SK-N-SH (cell line): ENCODE measurements at regions not wholly inside any gene's neighbourhood (a gene's known extent, or its start where the extent isn't known, plus 50 kb on each side); places are given as distances from the start of the nearest gene placed in this dataset.

Experiments
- CTCF ChIA-PET: fragments of 300-600, 350-600 bp; formaldehyde crosslinking; extraction: SDS; loops from one replicate; lab custom pipeline; 2021; lab: Yijun Ruan, JAX
- POLR2A ChIA-PET: fragments of 350-600 bp; sonication (Branson Sonifier 250); formaldehyde crosslinking; extraction: SDS; loops from one replicate; lab custom pipeline; 2020; ENCODE audit warnings: antibody characterized with exemption, inconsistent platforms; lab: Yijun Ruan, JAX
- DNase-seq: peaks from one replicate; pipeline ENCODE4 v3.0.0; 2012
- H2AFZ ChIP-seq: fragments of 200-600 bp; sonication (generic); 2 replicates; pipeline ENCODE4 v1.8.1; 2016; ENCODE audit warnings: antibody characterized with exemption, mild to moderate bottlenecking, low read depth
- H3F3A ChIP-seq: fragments of 200-600 bp; sonication (generic); replicated peaks from 2 replicates; pipeline ENCODE3; 2016; ENCODE audit warnings: antibody characterized with exemption, mild to moderate bottlenecking; ENCODE audit not compliant: insufficient read depth
- H3K27ac ChIP-seq, 2 experiments: fragments of 200-500 bp in 1 of 2; fragments of 200-600 bp in 1 of 2; sonication (Bioruptor generic) in 1 of 2; sonication (generic), shearing (Covaris generic) in 1 of 2; 2 replicates each; pipeline versions ENCODE4 v1.5.1 to v1.6.1; 2014 to 2016; ENCODE audit warnings: low read depth in 2 of 2, inconsistent platforms in 1 of 2, low read length in 1 of 2, mild to moderate bottlenecking in 1 of 2, mixed read lengths in 1 of 2
- H3K27me3 ChIP-seq: fragments of 200-600 bp; sonication (generic), shearing (Covaris generic); 2 replicates; pipeline ENCODE4 v1.6.1; 2016; ENCODE audit warnings: mixed run types; ENCODE audit not compliant: insufficient read depth
- H3K36me3 ChIP-seq, 2 experiments: fragments of 200-500 bp in 1 of 2; fragments of 200-600 bp in 1 of 2; sonication (Bioruptor generic) in 1 of 2; sonication (generic) in 1 of 2; replicated peaks in 1 of 2; 2 replicates each; pipeline versions ENCODE3 to v1.5.1; 2014 to 2016; ENCODE audit warnings: low read length in 1 of 2, mild to moderate bottlenecking in 1 of 2; ENCODE audit not compliant: insufficient read depth in 2 of 2, control insufficient read depth in 1 of 2
- H3K4me1 ChIP-seq, 2 experiments: fragments of 200-500 bp in 1 of 2; fragments of 200-600 bp in 1 of 2; sonication (Bioruptor generic) in 1 of 2; sonication (generic), shearing (Covaris generic) in 1 of 2; 2 replicates each; pipeline versions ENCODE4 v1.5.1 to v1.6.1; 2014 to 2016; ENCODE audit warnings: low read depth in 1 of 2, low read length in 1 of 2, mixed run types in 1 of 2; ENCODE audit not compliant: insufficient read depth in 2 of 2, control insufficient read depth in 1 of 2
- H3K4me2 ChIP-seq: fragments of 200-600 bp; sonication (generic), shearing (Covaris generic); 2 replicates; pipeline ENCODE4 v1.6.1; 2017; ENCODE audit warnings: mixed run types
- H3K4me3 ChIP-seq, 2 experiments: fragments of 200-500 bp in 1 of 2; fragments of 200-600 bp in 1 of 2; sonication (Bioruptor generic) in 1 of 2; sonication (generic), shearing (Covaris generic) in 1 of 2; 2 replicates each; pipeline versions ENCODE4 v1.5.1 to v1.8.1; 2014 to 2016; ENCODE audit warnings: low read depth in 2 of 2, inconsistent platforms in 1 of 2, low read length in 1 of 2, mild to moderate bottlenecking in 1 of 2, mixed read lengths in 1 of 2, moderate library complexity in 1 of 2
- H3K79me2 ChIP-seq: fragments of 200-600 bp; sonication (generic); 2 replicates; pipeline ENCODE4 v1.8.1; 2017; ENCODE audit warnings: mild to moderate bottlenecking; ENCODE audit not compliant: insufficient read depth
- H3K9ac ChIP-seq: fragments of 200-600 bp; sonication (generic); 2 replicates; pipeline ENCODE4 v1.6.1; 2017; ENCODE audit warnings: mixed run types
- H3K9me2 ChIP-seq: fragments of 200-600 bp; sonication (generic); 2 replicates; pipeline ENCODE4 v1.6.1; 2017; ENCODE audit warnings: mixed run types
- H3K9me3 ChIP-seq: fragments of 200-600 bp; sonication (generic); 2 replicates; pipeline ENCODE4 v1.6.1; 2017; ENCODE audit warnings: mixed run types, mild to moderate bottlenecking, moderate library complexity
- H4K20me1 ChIP-seq: fragments of 200-600 bp; sonication (generic); 2 replicates; pipeline ENCODE4 v1.6.1; 2017; ENCODE audit warnings: mild to moderate bottlenecking, mixed run types; ENCODE audit not compliant: insufficient read depth
- CTCF ChIP-seq: fragments of 200-600 bp; sonication (generic); IDR thresholded peaks from 2 replicates; pipeline ENCODE4 v1.6.1; 2017; ENCODE audit warnings: antibody characterized with exemption, mild to moderate bottlenecking, moderate library complexity
- EP300 ChIP-seq, 2 experiments: IDR thresholded peaks; 2 replicates each; pipeline versions ENCODE4 v1.4.0 to v1.6.1; 2012; ENCODE audit warnings: borderline replicate concordance in 1 of 2, low read depth in 1 of 2, low read length in 1 of 2
- EZH2phosphoT487 ChIP-seq: fragments of 200-600 bp; sonication (generic); IDR thresholded peaks from 2 replicates; pipeline ENCODE4 v1.6.1; 2017; ENCODE audit warnings: low read depth, mixed run types, mild to moderate bottlenecking, antibody characterized with exemption, moderate library complexity, borderline replicate concordance
- FOSL2 ChIP-seq: IDR thresholded peaks from 2 replicates; pipeline ENCODE4 v1.4.0; 2012; ENCODE audit warnings: low read depth, mild to moderate bottlenecking, moderate library complexity, borderline replicate concordance
- FOXJ3 ChIP-seq: sonication (generic); formaldehyde crosslinking; IDR thresholded peaks from 2 replicates; pipeline ENCODE4 v1.5.1; 2020; ENCODE audit warnings: mild to moderate bottlenecking, missing genetic modification reagents
- GABPA ChIP-seq: IDR thresholded peaks from 2 replicates; pipeline ENCODE4 v1.4.0; 2012; ENCODE audit warnings: low read depth, mild to moderate bottlenecking
- NFIC ChIP-seq: IDR thresholded peaks from 2 replicates; pipeline ENCODE4 v1.4.0; 2012; ENCODE audit warnings: borderline replicate concordance
- SMC3 ChIP-seq: IDR thresholded peaks from 2 replicates; pipeline ENCODE4 v1.6.1; 2012; ENCODE audit warnings: low read depth, low read length, improper control_type of control experiment
- USF2 ChIP-seq: fragments of 150-350 bp; IDR thresholded peaks from 2 replicates; pipeline ENCODE4 v1.6.1; 2017; ENCODE audit warnings: antibody characterized with exemption, low read length, low read depth, borderline replicate concordance
- WGBS: methylation state at CpG from one replicate; pipeline ENCODE4 v1.1.6; 2017; ENCODE audit warnings: low lambda C conversion rate; 5-methylcytosine and 5-hydroxymethylcytosine counted together
- TF ChIP-seq, protein P1 (sequence below): IDR thresholded peaks from 2 replicates; pipeline ENCODE4; 2012
- TF ChIP-seq, protein P2 (sequence below): IDR thresholded peaks from 2 replicates; pipeline ENCODE4 v1.4.0; 2012; ENCODE audit warnings: low read depth, borderline replicate concordance

GRCh38 chr18:78625847-78626246, 353.8 kb upstream of the SALL3 start:
- no peaks in the 10 kb centered on the region for H3K4me1 ChIP-seq
- ChIA-PET CTCF (no interaction called here), POLR2A (no interaction called here)
- DNase-seq = no peak
- H2AFZ ChIP-seq = no peak overlapping the region
- H3K27me3 ChIP-seq = peaks cover 9% of the 10 kb centered on the region; the same call in 1 of the 2 replicates
- H3K4me3 ChIP-seq = no peak overlapping the region
- no peaks in the 10 kb centered on the region for H3K9me2 ChIP-seq
- H4K20me1 ChIP-seq = no peaks in the 10 kb centered on the region
- H3K79me2 ChIP-seq = no peaks in the 10 kb centered on the region
- H3K9me3 ChIP-seq = no peaks in the 10 kb centered on the region
- no peak overlapping the region for H3K27ac ChIP-seq
- WGBS = 18% methylated on average over 5 of the region's 5 CpGs
- H3F3A ChIP-seq = no peaks in the 10 kb centered on the region
- H3K9ac ChIP-seq = no peak overlapping the region
- no peak overlapping the region for H3K4me2 ChIP-seq
- H3K36me3 ChIP-seq = no peaks in the 10 kb centered on the region
- TF ChIP-seq GABPA (no peak), USF2 (no peak), SMC3 (no peak)
- TF ChIP-seq, protein P1, sequence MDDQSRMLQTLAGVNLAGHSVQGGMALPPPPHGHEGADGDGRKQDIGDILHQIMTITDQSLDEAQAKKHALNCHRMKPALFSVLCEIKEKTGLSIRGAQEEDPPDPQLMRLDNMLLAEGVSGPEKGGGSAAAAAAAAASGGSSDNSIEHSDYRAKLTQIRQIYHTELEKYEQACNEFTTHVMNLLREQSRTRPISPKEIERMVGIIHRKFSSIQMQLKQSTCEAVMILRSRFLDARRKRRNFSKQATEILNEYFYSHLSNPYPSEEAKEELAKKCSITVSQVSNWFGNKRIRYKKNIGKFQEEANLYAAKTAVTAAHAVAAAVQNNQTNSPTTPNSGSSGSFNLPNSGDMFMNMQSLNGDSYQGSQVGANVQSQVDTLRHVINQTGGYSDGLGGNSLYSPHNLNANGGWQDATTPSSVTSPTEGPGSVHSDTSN = no peak

DNA sequence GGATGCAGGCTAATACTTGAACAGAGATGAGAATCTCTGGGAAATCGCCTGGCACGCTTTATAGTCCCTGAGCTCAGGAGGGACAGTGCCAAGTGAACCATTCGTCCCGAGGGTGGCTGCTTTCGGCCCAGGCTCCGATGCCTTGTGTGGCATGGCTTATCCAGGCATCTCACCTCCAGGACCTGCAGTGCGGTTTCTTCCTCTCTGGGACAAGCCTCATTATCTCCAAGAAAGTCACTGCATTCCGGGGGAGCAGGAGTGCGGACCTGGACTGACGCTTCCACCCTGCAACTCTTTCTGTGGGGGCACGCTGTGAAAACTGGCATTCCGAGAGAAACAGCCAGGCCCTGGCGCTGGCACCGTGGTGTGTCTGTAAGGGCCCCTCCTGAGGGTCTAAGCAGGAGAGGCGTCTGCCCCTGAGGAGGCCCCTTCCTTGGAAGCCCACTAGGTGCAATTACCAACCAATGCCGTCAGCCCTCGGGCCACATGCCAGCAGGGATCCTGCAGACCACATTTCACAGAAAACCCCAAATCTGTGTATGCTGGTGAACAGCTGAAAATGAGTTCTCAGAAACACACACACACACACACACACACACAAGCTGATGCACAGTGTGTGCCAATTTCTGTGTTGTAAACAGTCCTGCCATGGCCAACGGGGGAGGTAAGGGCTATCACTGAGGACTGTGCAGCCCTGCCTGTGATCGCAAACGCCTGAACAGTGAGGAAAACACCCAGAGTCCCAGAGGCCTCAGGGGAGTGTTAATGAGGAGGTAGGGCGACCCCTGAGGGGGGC, 351.9 kb upstream of the SALL3 start:
- CTCF ChIA-PET = no interaction called here
- Histone ChIP-seq H3K9ac (no peak overlapping the region), H3K4me3 (no peak overlapping the region), H3K79me2 (no peaks in the 10 kb centered on the region), H3K9me2 (no peaks in the 10 kb centered on the region), H3K9me3 (no peaks in the 10 kb centered on the region), H3K4me2 (no peak overlapping the region), H3F3A (no peaks in the 10 kb centered on the region), H3K36me3 (no peaks in the 10 kb centered on the region), H3K4me1 (no peaks in the 10 kb centered on the region), H4K20me1 (no peaks in the 10 kb centered on the region), H3K27ac (no peak overlapping the region), H2AFZ (no peak overlapping the region)
- WGBS = 7% methylated on average over 12 of the region's 21 CpGs
- DNase-seq = no peak
- POLR2A ChIA-PET = no interaction called here
- TF ChIP-seq EZH2phosphoT487 (no peak), EP300 (IDR thresholded peaks at IDR 0.05; ENCODE audit: borderline replicate concordance in 1 of 2, low read depth in 1 of 2, low read length in 1 of 2) (no peak), CTCF (no peak), FOSL2 (no peak), GABPA (no peak), NFIC (no peak), FOXJ3 (CRISPR knock-in tag) (no peak)
- TF ChIP-seq, protein P2, sequence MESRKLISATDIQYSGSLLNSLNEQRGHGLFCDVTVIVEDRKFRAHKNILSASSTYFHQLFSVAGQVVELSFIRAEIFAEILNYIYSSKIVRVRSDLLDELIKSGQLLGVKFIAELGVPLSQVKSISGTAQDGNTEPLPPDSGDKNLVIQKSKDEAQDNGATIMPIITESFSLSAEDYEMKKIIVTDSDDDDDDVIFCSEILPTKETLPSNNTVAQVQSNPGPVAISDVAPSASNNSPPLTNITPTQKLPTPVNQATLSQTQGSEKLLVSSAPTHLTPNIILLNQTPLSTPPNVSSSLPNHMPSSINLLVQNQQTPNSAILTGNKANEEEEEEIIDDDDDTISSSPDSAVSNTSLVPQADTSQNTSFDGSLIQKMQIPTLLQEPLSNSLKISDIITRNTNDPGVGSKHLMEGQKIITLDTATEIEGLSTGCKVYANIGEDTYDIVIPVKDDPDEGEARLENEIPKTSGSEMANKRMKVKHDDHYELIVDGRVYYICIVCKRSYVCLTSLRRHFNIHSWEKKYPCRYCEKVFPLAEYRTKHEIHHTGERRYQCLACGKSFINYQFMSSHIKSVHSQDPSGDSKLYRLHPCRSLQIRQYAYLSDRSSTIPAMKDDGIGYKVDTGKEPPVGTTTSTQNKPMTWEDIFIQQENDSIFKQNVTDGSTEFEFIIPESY = no peak
- TF ChIP-seq, all 33 proteins: peak for 0
- H3K27me3 ChIP-seq = peaks cover 9% of the 10 kb centered on the region; the same call in 1 of the 2 replicates
